ENCODE measurements at regions not wholly inside any gene's neighbourhood (a gene's known extent, or its start where the extent isn't known, plus 50 kb on each side); places are given as distances from the start of the nearest gene placed in this dataset.
"Not testable (repeated sequence)": the region's sequence is repeated elsewhere in the genome, so short reads cannot be mapped to it uniquely, and the experiment has no call there.

DNA sequence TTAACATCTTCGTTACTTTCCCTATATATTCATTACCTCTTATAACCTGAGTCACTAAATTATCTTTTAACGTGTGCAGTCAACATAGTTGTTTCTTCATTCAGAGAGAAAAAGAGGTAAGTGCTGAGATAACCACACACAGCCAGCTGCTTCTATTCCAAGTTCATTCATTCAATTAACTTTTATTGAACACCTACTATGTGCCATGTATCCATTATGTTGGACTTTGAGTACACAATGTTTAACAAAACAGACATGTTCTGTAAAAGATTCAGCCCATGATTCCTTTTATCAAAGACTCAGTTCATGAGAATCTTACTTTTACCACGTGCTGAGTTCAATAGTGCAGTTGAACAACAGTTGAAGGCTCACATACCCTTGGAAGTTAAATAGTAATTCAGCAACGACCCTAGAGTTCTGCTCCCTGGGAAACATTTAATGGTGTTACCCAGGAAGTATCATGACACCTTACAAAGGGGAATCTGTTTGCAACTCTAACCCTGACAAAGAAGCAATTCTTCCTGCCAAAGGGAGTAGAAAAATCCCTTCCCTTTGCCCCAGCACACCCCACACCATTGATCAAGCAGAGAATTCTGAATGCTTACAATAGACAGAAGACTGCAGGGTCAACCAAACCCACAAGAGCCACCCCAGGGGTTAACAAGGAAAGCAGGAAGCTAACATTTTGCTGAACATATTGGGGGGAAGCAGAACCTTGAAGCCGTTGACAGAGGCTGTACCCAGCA lies 595.8 kb downstream of the STK39 start:
- no peak for DNase-seq
- H3K9me3 ChIP-seq = no peaks in the 10 kb centered on the region
- no peaks in the 10 kb centered on the region for H3K36me3 ChIP-seq
- 52 to 63% methylated on average over 5 of the region's 5 CpGs for WGBS, 2 donors
- intact Hi-C loops (cut with DNase I) = no loop called here
- no peaks in the 10 kb centered on the region for H3K27me3 ChIP-seq
- no peaks in the 10 kb centered on the region for H3K4me1 ChIP-seq
- no peak overlapping the region for H3K4me3 ChIP-seq
- H3K27ac ChIP-seq = no peak overlapping the region
- TF ChIP-seq, protein P1, sequence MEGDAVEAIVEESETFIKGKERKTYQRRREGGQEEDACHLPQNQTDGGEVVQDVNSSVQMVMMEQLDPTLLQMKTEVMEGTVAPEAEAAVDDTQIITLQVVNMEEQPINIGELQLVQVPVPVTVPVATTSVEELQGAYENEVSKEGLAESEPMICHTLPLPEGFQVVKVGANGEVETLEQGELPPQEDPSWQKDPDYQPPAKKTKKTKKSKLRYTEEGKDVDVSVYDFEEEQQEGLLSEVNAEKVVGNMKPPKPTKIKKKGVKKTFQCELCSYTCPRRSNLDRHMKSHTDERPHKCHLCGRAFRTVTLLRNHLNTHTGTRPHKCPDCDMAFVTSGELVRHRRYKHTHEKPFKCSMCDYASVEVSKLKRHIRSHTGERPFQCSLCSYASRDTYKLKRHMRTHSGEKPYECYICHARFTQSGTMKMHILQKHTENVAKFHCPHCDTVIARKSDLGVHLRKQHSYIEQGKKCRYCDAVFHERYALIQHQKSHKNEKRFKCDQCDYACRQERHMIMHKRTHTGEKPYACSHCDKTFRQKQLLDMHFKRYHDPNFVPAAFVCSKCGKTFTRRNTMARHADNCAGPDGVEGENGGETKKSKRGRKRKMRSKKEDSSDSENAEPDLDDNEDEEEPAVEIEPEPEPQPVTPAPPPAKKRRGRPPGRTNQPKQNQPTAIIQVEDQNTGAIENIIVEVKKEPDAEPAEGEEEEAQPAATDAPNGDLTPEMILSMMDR (IDR thresholded peaks at IDR 0.05) = no peak
- no peak for TF ChIP-seq EP300 (IDR thresholded peaks at IDR 0.05)
- TF ChIP-seq POLR2AphosphoS5 (IDR thresholded peaks at IDR 0.05) = no peak
- TF ChIP-seq POLR2A (IDR thresholded peaks at IDR 0.05) = no peak

DNA sequence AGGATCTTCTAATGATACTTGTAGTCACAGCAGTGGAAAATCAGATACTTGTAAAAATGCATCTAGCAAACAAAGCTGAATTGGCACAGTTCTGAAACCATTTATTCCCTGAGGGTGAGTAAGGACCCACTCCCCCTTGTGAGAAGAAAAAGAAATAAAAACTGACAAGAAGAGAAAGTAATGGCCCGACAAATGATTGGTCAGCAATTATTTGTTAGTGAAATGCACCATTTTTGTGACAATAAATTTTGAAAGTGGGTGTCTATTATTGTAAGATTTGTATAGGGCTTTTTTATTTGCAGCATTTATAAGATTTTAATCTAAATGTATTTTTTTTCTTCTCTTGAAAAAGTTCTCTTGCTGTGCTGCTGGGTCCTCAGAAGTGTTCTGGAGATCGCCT lies 600.8 kb downstream of the STK39 start:
- Histone ChIP-seq H3K4me3 (no peak overlapping the region), H3K4me1 (no peaks in the 10 kb centered on the region), H3K27ac (no peak overlapping the region), H3K9me3 (no peaks in the 10 kb centered on the region), H3K36me3 (no peaks in the 10 kb centered on the region), H3K27me3 (no peaks in the 10 kb centered on the region)
- TF ChIP-seq, protein P1 (IDR thresholded peaks at IDR 0.05) = no peak
- TF ChIP-seq POLR2AphosphoS5 (IDR thresholded peaks at IDR 0.05) (no peak), EP300 (IDR thresholded peaks at IDR 0.05) (no peak)
- no peak for DNase-seq
- intact Hi-C loops (cut with DNase I) = no loop called here
- WGBS, 2 donors = 94% methylated on average over 2 of the region's 2 CpGs

DNA sequence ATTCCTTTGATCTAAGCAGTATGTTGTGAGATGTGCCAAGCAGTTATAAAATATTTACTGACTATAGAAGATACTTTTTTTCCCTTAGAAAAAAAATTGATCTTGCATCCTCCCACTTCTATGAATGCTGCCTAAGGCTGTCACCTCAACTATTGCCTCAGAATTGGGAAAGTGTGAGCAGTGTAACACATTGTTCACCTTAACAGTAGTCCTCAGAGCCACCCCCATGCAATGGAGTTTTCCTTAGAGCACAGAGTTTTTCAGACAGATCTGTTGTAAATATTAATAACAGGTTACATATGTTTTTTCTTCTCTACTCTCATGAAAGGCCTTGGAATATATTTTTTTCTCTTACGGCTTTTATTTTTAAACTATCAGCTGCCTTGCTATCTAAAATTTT lies 607.3 kb downstream of the STK39 start:
- Histone ChIP-seq H3K4me1 (no peaks in the 10 kb centered on the region), H3K27me3 (no peaks in the 10 kb centered on the region), H3K9me3 (no peaks in the 10 kb centered on the region), H3K27ac (no peak overlapping the region), H3K4me3 (no peak overlapping the region), H3K36me3 (no peaks in the 10 kb centered on the region)
- WGBS, 2 donors = 49 to 88% methylated on average over 1 of the region's 1 CpG
- no peak for TF ChIP-seq POLR2A (IDR thresholded peaks at IDR 0.05)
- TF ChIP-seq EP300 (IDR thresholded peaks at IDR 0.05) = no peak
- TF ChIP-seq, protein P1 (IDR thresholded peaks at IDR 0.05) = no peak
- TF ChIP-seq POLR2AphosphoS5 (IDR thresholded peaks at IDR 0.05) = no peak
- intact Hi-C loops (cut with DNase I) = no loop called here
- no peak for DNase-seq

DNA sequence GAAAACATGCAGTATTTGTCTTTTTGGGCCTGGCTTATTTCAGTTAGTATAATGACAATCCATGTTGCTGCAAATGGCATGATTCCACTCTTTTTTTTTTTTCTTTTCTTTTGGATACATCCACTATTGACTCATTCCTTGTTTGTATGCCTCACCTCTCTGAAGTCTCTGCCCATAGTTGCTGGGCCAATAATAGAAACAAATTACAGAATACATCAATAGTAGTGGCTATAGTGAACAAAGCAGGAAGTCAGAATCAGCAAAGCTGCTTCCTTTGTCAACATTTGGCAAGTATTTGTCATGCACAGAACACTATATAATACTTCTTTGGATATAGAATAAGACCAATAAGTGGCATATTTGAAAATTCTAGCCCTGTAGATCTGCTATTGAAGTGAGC lies 609.7 kb downstream of the STK39 start:
- Histone ChIP-seq H3K4me1 (no peaks in the 10 kb centered on the region), H3K36me3 (no peaks in the 10 kb centered on the region), H3K27ac (no peak overlapping the region), H3K9me3 (no peaks in the 10 kb centered on the region), H3K4me3 (no peak overlapping the region), H3K27me3 (no peaks in the 10 kb centered on the region)
- TF ChIP-seq EP300 (IDR thresholded peaks at IDR 0.05) = no peak
- no peak for TF ChIP-seq POLR2AphosphoS5 (IDR thresholded peaks at IDR 0.05)
- TF ChIP-seq, protein P1 (IDR thresholded peaks at IDR 0.05) = no peak
- TF ChIP-seq POLR2A (IDR thresholded peaks at IDR 0.05) = no peak
- intact Hi-C loops (cut with DNase I) = no loop called here
- DNase-seq = no peak

DNA sequence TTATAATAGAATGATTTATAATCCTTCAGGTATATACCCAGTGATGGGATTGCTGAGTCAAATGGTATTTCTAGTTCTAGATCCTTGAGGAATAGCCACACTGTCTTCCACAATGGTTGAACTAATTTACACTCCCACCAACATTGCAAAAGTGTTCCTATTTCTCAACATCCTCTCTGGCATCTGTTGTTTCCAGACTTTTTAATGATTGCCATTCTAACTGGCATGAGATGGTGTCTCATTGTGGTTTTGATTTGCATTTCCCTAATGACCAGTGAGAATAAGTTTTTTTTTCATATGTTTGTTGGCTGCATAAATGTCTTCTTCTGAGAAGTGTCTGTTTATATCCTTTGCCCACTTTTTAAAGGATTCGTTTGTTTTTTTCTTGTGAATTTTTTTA lies 615.1 kb downstream of the STK39 start:
- H3K4me1 ChIP-seq; DNase-seq; H3K27ac ChIP-seq; H3K36me3 ChIP-seq; H3K27me3 ChIP-seq; H3K9me3 ChIP-seq; intact Hi-C loops (cut with DNase I); H3K4me3 ChIP-seq: not testable (repeated sequence)
- 85 to 90% methylated on average over 1 of the region's 1 CpG for WGBS, 2 donors
